ENCODE measurements at regions not wholly inside any gene's neighbourhood (a gene's known extent, or its start where the extent isn't known, plus 50 kb on each side); places are given as distances from the start of the nearest gene placed in this dataset.

DNA sequence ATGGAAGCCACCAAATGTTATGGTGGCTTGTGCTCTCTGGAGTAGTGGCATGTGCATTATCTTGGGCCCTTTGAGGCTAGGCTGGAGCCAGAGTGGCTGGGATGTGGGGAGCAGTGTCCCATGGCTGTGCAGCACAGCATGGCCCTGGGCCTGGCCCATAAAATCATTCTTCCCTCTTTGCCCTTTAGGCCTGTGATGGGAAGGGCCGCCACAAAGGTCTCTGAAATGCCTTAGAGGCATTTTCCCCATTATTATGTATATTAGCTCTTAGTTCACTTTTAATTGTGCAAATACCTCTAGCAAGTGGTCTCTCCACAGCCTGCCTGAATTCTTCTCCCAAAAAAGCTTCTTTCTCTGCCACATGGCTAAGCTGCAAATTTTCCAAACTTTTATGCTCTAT, 297.3 kb upstream of the IRAK1BP1 start:
- TF ChIP-seq, protein P1, sequence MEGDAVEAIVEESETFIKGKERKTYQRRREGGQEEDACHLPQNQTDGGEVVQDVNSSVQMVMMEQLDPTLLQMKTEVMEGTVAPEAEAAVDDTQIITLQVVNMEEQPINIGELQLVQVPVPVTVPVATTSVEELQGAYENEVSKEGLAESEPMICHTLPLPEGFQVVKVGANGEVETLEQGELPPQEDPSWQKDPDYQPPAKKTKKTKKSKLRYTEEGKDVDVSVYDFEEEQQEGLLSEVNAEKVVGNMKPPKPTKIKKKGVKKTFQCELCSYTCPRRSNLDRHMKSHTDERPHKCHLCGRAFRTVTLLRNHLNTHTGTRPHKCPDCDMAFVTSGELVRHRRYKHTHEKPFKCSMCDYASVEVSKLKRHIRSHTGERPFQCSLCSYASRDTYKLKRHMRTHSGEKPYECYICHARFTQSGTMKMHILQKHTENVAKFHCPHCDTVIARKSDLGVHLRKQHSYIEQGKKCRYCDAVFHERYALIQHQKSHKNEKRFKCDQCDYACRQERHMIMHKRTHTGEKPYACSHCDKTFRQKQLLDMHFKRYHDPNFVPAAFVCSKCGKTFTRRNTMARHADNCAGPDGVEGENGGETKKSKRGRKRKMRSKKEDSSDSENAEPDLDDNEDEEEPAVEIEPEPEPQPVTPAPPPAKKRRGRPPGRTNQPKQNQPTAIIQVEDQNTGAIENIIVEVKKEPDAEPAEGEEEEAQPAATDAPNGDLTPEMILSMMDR (IDR thresholded peaks at IDR 0.05; ENCODE audit: insufficient read depth, low read length, severe bottlenecking), result no peak
- no peaks in the 10 kb centered on the region for H3K27me3 ChIP-seq (ENCODE audit: control insufficient read depth, insufficient read depth, low read length)
- no peak for DNase-seq (ENCODE audit: low read depth)
- H3K36me3 ChIP-seq (ENCODE audit: control insufficient read depth, insufficient read depth, low read length), result no peaks in the 10 kb centered on the region
- H3K4me3 ChIP-seq (ENCODE audit: low read depth, low read length), result no peak overlapping the region
- FAIRE-seq, result no peak

GRCh38 chr6:78577585-78577984, 289.8 kb upstream of the IRAK1BP1 start:
- FAIRE-seq (no peak), DNase-seq (ENCODE audit: low read depth) (no peak)
- no peak overlapping the region for H3K4me3 ChIP-seq (ENCODE audit: low read depth, low read length)
- no peaks in the 10 kb centered on the region for H3K36me3 ChIP-seq (ENCODE audit: control insufficient read depth, insufficient read depth, low read length)
- H3K27me3 ChIP-seq (ENCODE audit: control insufficient read depth, insufficient read depth, low read length), result no peaks in the 10 kb centered on the region
- TF ChIP-seq, protein P1 (IDR thresholded peaks at IDR 0.05; ENCODE audit: insufficient read depth, low read length, severe bottlenecking), result no peak

- DNase-seq (ENCODE audit: low read depth), result no peak
- H3K4me3 ChIP-seq (ENCODE audit: low read depth, low read length), result no peak overlapping the region
- no peaks in the 10 kb centered on the region for H3K36me3 ChIP-seq (ENCODE audit: control insufficient read depth, insufficient read depth, low read length)
- TF ChIP-seq, protein P1 (IDR thresholded peaks at IDR 0.05; ENCODE audit: insufficient read depth, low read length, severe bottlenecking), result no peak
- no peaks in the 10 kb centered on the region for H3K27me3 ChIP-seq (ENCODE audit: control insufficient read depth, insufficient read depth, low read length)
- no peak for FAIRE-seq
These were observed 288.9 kb upstream of the IRAK1BP1 start for GRCh38 chr6:78578430-78578829.

GRCh38 chr6:78580923-78581322, 286.4 kb upstream of the IRAK1BP1 start:
- Histone ChIP-seq H3K36me3 (ENCODE audit: control insufficient read depth, insufficient read depth, low read length) (no peaks in the 10 kb centered on the region), H3K4me3 (ENCODE audit: low read depth, low read length) (no peak overlapping the region), H3K27me3 (ENCODE audit: control insufficient read depth, insufficient read depth, low read length) (no peaks in the 10 kb centered on the region)
- no peak for DNase-seq (ENCODE audit: low read depth)
- TF ChIP-seq, protein P1 (IDR thresholded peaks at IDR 0.05; ENCODE audit: insufficient read depth, low read length, severe bottlenecking), result no peak
- no peak for FAIRE-seq

DNA sequence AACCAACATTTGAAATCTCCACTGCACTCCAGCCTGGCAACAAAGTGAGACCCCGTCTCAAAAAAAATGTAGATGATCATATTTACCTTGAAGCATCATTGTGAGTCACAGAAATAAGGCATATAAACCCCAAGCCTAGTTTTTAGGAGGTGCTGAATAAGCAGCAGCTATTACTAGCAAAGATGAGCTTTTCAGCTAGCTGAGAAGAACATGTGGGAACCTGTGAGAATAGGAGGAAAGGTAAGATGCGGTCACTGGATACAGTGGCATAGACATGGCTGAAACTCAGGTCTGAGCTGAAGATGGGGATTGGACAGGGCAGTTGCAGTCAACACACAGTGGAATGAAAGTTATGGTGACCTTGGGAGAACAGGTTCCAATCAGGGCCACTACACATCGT, 284.3 kb upstream of the IRAK1BP1 start:
- Histone ChIP-seq H3K4me3 (ENCODE audit: low read depth, low read length) (no peak overlapping the region), H3K27me3 (ENCODE audit: control insufficient read depth, insufficient read depth, low read length) (no peaks in the 10 kb centered on the region), H3K36me3 (ENCODE audit: control insufficient read depth, insufficient read depth, low read length) (no peaks in the 10 kb centered on the region)
- TF ChIP-seq, protein P1 (IDR thresholded peaks at IDR 0.05; ENCODE audit: insufficient read depth, low read length, severe bottlenecking), result no peak
- FAIRE-seq (no peak), DNase-seq (ENCODE audit: low read depth) (peak; percentile 61)

DNA sequence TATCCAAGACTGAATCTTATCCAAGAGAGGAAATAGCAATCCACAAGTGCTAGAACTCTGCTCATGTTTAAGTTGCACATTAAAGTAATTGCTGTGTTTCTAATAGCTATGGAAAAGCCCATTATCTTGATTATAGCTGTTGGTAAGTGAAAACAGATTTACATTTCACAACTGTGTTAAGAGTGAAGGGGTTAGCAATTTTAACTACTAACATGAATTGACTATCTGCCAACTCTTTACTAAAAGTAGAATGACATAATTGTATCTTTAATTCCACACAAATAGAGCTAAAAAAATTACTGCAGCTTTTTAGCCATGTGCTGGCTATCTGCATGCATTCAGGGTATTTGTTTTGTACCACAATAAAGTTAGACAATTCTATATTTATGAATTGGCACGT, 277.9 kb upstream of the IRAK1BP1 start:
- no peak for DNase-seq (ENCODE audit: low read depth)
- TF ChIP-seq, protein P1 (IDR thresholded peaks at IDR 0.05; ENCODE audit: insufficient read depth, low read length, severe bottlenecking), result no peak
- FAIRE-seq, result no peak
- Histone ChIP-seq H3K27me3 (ENCODE audit: control insufficient read depth, insufficient read depth, low read length) (no peaks in the 10 kb centered on the region), H3K36me3 (ENCODE audit: control insufficient read depth, insufficient read depth, low read length) (no peaks in the 10 kb centered on the region), H3K4me3 (ENCODE audit: low read depth, low read length) (no peak overlapping the region)
